ENCODE measurements at regions not wholly inside any gene's neighbourhood (a gene's known extent, or its start where the extent isn't known, plus 50 kb on each side); places are given as distances from the start of the nearest gene placed in this dataset.

DNA sequence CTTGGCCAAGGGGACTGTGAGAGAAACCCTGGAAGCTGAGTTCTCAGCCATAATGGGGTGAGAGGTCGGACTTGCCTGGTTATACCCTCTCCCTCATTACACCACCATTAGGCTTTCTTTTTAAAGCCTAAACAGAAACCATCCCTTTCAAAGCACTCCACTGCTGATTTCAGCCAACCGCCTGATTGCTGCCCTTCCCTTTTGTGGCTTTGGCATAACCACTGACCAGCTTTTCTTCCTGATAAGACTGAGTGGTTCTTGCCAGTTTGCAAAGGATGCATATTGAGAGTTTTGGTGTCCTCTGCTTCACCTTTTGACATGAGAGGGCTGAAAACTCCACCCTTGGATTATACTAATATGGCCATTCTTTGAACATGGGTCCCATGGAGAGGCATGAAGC lies 308.2 kb upstream of the GOT2 start:
- Histone ChIP-seq H3K36me3 (no peaks in the 10 kb centered on the region), H3K4me3 (no peak overlapping the region), H3K27me3 (no peaks in the 10 kb centered on the region), H3K4me1 (no peaks in the 10 kb centered on the region), H3K27ac (no peak overlapping the region), H3K9me3 (no peaks in the 10 kb centered on the region)
- TF ChIP-seq POLR2AphosphoS5 (IDR thresholded peaks at IDR 0.05) (no peak), EP300 (IDR thresholded peaks at IDR 0.05) (no peak), POLR2A (IDR thresholded peaks at IDR 0.05) (no peak)
- DNase-seq = no peak
- WGBS, 5 donors = 30 to 68% (median 55%) methylated on average over 2 of the region's 2 CpGs
- intact Hi-C loops (cut with DNase I; ENCODE audit: low total_unique reads) = no loop called here

GRCh38 chr16:59039066-59039720 lies 305.1 kb upstream of the GOT2 start:
- Histone ChIP-seq H3K4me3 (no peak overlapping the region), H3K27me3 (no peaks in the 10 kb centered on the region), H3K27ac (no peak overlapping the region), H3K4me1 (no peaks in the 10 kb centered on the region), H3K36me3 (no peaks in the 10 kb centered on the region), H3K9me3 (peaks cover 0 to 9% (median 7%) of the 10 kb centered on the region in 4 donors)
- TF ChIP-seq EP300 (IDR thresholded peaks at IDR 0.05) (no peak), POLR2AphosphoS5 (IDR thresholded peaks at IDR 0.05) (no peak), POLR2A (IDR thresholded peaks at IDR 0.05) (no peak)
- TF ChIP-seq, protein P1, sequence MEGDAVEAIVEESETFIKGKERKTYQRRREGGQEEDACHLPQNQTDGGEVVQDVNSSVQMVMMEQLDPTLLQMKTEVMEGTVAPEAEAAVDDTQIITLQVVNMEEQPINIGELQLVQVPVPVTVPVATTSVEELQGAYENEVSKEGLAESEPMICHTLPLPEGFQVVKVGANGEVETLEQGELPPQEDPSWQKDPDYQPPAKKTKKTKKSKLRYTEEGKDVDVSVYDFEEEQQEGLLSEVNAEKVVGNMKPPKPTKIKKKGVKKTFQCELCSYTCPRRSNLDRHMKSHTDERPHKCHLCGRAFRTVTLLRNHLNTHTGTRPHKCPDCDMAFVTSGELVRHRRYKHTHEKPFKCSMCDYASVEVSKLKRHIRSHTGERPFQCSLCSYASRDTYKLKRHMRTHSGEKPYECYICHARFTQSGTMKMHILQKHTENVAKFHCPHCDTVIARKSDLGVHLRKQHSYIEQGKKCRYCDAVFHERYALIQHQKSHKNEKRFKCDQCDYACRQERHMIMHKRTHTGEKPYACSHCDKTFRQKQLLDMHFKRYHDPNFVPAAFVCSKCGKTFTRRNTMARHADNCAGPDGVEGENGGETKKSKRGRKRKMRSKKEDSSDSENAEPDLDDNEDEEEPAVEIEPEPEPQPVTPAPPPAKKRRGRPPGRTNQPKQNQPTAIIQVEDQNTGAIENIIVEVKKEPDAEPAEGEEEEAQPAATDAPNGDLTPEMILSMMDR (IDR thresholded peaks at IDR 0.05) = no peak
- DNase-seq = no peak
- WGBS, 5 donors = 57 to 69% (median 62%) methylated on average over 3 of the region's 3 CpGs
- intact Hi-C loops (cut with DNase I; ENCODE audit: low total_unique reads) = no loop called here

- intact Hi-C loops (cut with DNase I; ENCODE audit: low total_unique reads) = no loop called here
- Histone ChIP-seq H3K36me3 (no peaks in the 10 kb centered on the region), H3K4me3 (no peak overlapping the region), H3K4me1 (no peaks in the 10 kb centered on the region), H3K27ac (no peak overlapping the region), H3K27me3 (no peaks in the 10 kb centered on the region), H3K9me3 (peaks cover 0 to 9% (median 7%) of the 10 kb centered on the region in 4 donors)
- 79 to 88% (median 82%) methylated on average over 6 of the region's 6 CpGs for WGBS, 5 donors
- DNase-seq = no peak
- TF ChIP-seq POLR2A (IDR thresholded peaks at IDR 0.05) (no peak), POLR2AphosphoS5 (IDR thresholded peaks at IDR 0.05) (no peak), EP300 (IDR thresholded peaks at IDR 0.05) (no peak)
- TF ChIP-seq, protein P1 (IDR thresholded peaks at IDR 0.05) = no peak
Observed at GRCh38 chr16:59030923-59031485, 296.9 kb upstream of the GOT2 start.

GRCh38 chr16:59021751-59022150 lies 287.6 kb upstream of the GOT2 start:
- peaks cover 0 to 12% (median 0%) of the 10 kb centered on the region in 4 donors for H3K9me3 ChIP-seq
- H3K27ac ChIP-seq = no peak overlapping the region
- H3K27me3 ChIP-seq = no peaks in the 10 kb centered on the region
- TF ChIP-seq POLR2AphosphoS5 (IDR thresholded peaks at IDR 0.05) = no peak
- TF ChIP-seq, protein P1 (IDR thresholded peaks at IDR 0.05) = no peak
- no peak for TF ChIP-seq POLR2A (IDR thresholded peaks at IDR 0.05)
- TF ChIP-seq EP300 (IDR thresholded peaks at IDR 0.05) = no peak
- no peaks in the 10 kb centered on the region for H3K4me1 ChIP-seq
- intact Hi-C loops (cut with DNase I; ENCODE audit: low total_unique reads) = no loop called here
- DNase-seq = no peak
- 78 to 89% (median 88%) methylated on average over 7 of the region's 7 CpGs for WGBS, 5 donors
- no peaks in the 10 kb centered on the region for H3K36me3 ChIP-seq
- no peak overlapping the region for H3K4me3 ChIP-seq

GRCh38 chr16:59013930-59014329 lies 279.8 kb upstream of the GOT2 start:
- H3K27me3 ChIP-seq = no peaks in the 10 kb centered on the region
- H3K4me1 ChIP-seq = no peaks in the 10 kb centered on the region
- intact Hi-C loops (cut with DNase I; ENCODE audit: low total_unique reads) = no loop called here
- DNase-seq = no peak
- no peak overlapping the region for H3K27ac ChIP-seq
- no peaks in the 10 kb centered on the region for H3K36me3 ChIP-seq
- peaks cover 0 to 12% (median 0%) of the 10 kb centered on the region in 4 donors for H3K9me3 ChIP-seq
- no peak for TF ChIP-seq POLR2A (IDR thresholded peaks at IDR 0.05)
- 65 to 71% (median 69%) methylated on average over 6 of the region's 6 CpGs for WGBS, 5 donors
- no peak overlapping the region for H3K4me3 ChIP-seq

All from stomach (tissue), 8 donors.